C4-2B (cell line): ENCODE measurements at regions not wholly inside any gene's neighbourhood (a gene's known extent, or its start where the extent isn't known, plus 50 kb on each side); places are given as distances from the start of the nearest gene placed in this dataset.

Source experiments
- CTCF ChIP-seq: fragments of 450-650 bp; conservative IDR thresholded peaks from 2 replicates; pipeline ENCODE4 v1.5.1; 2017; ENCODE audit warnings: mild to moderate bottlenecking
- ZFX ChIP-seq: fragments of 450-650 bp; IDR thresholded peaks from 2 replicates; pipeline ENCODE4 v1.6.1; 2017

GRCh38 chr14:27836386-27836785 is 930.2 kb upstream of the FOXG1 start:
- TF ChIP-seq CTCF (no peak), ZFX (no peak)
